SK-N-SH (cell line): ENCODE measurements at regions not wholly inside any gene's neighbourhood (a gene's known extent, or its start where the extent isn't known, plus 50 kb on each side); places are given as distances from the start of the nearest gene placed in this dataset.

Experiments
- CTCF ChIP-seq: fragments of 200-600 bp; sonication (generic); IDR thresholded peaks from 2 replicates; pipeline ENCODE4 v1.6.1; 2017; ENCODE audit warnings: antibody characterized with exemption, mild to moderate bottlenecking, moderate library complexity
- EZH2phosphoT487 ChIP-seq: fragments of 200-600 bp; sonication (generic); IDR thresholded peaks from 2 replicates; pipeline ENCODE4 v1.6.1; 2017; ENCODE audit warnings: low read depth, mixed run types, mild to moderate bottlenecking, antibody characterized with exemption, moderate library complexity, borderline replicate concordance
- RAD21 ChIP-seq: IDR thresholded peaks from 2 replicates; pipeline ENCODE4 v1.6.1; 2012; ENCODE audit warnings: mild to moderate bottlenecking, low read length

GRCh38 chr13:85537601-85538000, 261.6 kb downstream of the SLITRK6 start:
- TF ChIP-seq CTCF: no peak
- no peak for TF ChIP-seq RAD21
- TF ChIP-seq EZH2phosphoT487: no peak
